Fibroblast of peridontal ligament (primary cell): ENCODE measurements at regions not wholly inside any gene's neighbourhood (a gene's known extent, or its start where the extent isn't known, plus 50 kb on each side); places are given as distances from the start of the nearest gene placed in this dataset.
A peak's percentile ranks its signal among the peaks of the same experiment; 100 is the strongest.
"Not testable (repeated sequence)": the region's sequence is repeated elsewhere in the genome, so short reads cannot be mapped to it uniquely, and the experiment has no call there.

Source experiments
- DNase-seq: peaks from one replicate; pipeline ENCODE4 v3.0.0-alpha.2; 2010; ENCODE audit errors: extremely low read depth

GRCh38 chr3:115252679-115253078 is 105.6 kb upstream of the ZBTB20 start:
- no peak for DNase-seq

- DNase-seq, result no peak
Measured at GRCh38 chr3:115254492-115255196, 107.6 kb upstream of the ZBTB20 start.

GRCh38 chr3:115255197-115255585 is 108.1 kb upstream of the ZBTB20 start:
- no peak for DNase-seq

- DNase-seq, result no peak
Measured at GRCh38 chr3:115270849-115271248, 123.8 kb upstream of the ZBTB20 start.

- peak; percentile 73 for DNase-seq
Measured at GRCh38 chr3:115272036-115272824, 125.1 kb upstream of the ZBTB20 start.

GRCh38 chr3:115275896-115276295 is 128.8 kb upstream of the ZBTB20 start:
- DNase-seq, result peak; percentile 38

GRCh38 chr3:115279939-115280338 is 132.9 kb upstream of the ZBTB20 start:
- DNase-seq, result peak; percentile 75

GRCh38 chr3:115280506-115280905 is 133.4 kb upstream of the ZBTB20 start:
- DNase-seq, result no peak

DNA sequence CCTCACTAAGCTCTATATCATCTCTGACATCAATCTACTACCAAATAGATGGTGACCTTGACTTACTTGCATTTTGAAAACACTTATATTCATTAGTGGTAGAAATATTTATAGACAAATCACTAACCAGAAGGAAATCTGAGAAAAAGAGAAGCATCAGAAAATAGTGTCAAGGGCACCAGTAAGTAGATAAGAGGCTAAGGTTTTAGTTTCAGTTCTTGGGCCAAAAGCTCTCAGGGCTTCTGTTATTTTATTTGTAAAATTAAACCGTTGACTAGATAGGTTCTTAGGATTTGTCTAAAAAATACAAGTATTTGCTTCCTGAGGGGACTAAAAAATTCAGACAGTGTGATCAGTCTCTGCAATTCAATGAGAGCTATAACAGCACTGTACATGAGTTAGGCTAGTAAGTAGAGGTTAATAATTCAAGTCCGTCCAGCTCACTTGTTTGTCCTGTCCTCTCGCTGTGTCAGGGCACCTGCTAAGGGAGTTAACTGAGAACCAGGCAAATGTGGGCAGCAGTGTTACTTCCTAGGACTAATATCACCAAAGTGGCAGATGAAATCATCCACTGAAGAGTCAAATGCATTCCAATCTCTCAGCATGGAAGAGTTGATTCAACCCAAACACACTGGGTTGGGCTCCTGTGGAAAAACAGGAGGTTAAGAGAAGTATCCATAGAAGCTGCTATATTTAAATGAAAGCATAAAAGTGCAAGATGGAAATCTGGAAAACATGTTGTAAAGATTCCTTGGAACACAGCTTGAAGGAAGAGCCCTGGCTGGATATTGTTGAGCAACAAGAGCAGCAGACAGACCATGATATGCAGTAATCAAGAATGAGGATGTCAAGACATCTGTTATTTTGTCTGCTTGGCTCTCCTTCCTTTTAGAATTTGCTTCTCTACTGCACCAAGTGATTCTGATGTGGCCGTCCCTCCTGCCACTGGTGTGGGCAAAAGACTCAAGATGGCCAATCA is 134.9 kb upstream of the ZBTB20 start:
- DNase-seq, result peak; percentile 21

DNA sequence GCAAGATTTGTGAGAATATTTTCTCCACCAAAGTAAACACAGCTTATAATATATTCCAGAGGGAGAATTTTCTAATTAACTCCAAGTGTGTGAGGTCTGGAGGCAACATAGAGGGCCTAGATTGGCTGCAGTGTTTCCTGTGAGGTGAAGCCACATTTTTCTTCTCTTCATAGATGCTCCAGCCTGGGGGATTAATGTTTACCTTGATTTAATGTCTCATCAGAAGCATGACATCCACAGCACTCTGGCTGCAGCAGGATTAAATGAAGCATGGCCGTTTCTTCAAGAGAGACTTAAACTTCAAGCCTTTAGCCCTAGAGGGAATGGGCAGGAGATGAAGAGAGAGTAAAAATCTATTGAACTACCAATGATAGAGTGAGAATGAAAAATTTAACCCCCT is 137.9 kb upstream of the ZBTB20 start:
- DNase-seq, result no peak

- DNase-seq, result no peak
Measured at GRCh38 chr3:115286529-115287197, 139.6 kb upstream of the ZBTB20 start.

DNA sequence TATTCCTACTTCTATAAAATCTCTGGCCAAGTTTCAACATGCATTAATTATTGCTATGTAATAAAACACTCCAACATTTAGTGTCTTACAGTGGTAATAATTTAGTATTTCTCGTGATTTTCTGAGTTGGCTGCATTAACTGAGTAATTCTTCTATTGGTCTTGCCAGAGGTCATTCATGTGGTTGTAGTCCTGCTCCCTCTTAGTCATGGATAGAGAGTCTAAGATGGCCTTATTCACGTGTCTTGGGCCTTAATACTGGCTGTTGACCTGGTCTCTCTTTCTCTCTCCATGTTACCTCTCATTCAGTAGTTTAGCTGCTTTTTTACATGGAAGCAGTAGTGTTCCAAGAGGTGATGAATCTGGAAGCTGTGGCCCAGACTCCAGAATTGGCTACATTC is 140.1 kb upstream of the ZBTB20 start:
- no peak for DNase-seq

- DNase-seq, result no peak
Measured at GRCh38 chr3:115292131-115292530, 145.0 kb upstream of the ZBTB20 start.

- no peak for DNase-seq
Measured at GRCh38 chr3:115292677-115293165, 145.6 kb upstream of the ZBTB20 start.

- peak; percentile 58 for DNase-seq
Measured at GRCh38 chr3:115293321-115293720, 146.2 kb upstream of the ZBTB20 start.

GRCh38 chr3:115301364-115301860 is 154.3 kb upstream of the ZBTB20 start:
- DNase-seq, result peak; percentile 8

GRCh38 chr3:115317953-115318352 is 170.9 kb upstream of the ZBTB20 start:
- not testable (repeated sequence) for DNase-seq

GRCh38 chr3:115321400-115321805 is 174.3 kb upstream of the ZBTB20 start:
- DNase-seq, result peak; percentile 23

GRCh38 chr3:115322901-115323300 is 175.8 kb upstream of the ZBTB20 start:
- no peak for DNase-seq

DNA sequence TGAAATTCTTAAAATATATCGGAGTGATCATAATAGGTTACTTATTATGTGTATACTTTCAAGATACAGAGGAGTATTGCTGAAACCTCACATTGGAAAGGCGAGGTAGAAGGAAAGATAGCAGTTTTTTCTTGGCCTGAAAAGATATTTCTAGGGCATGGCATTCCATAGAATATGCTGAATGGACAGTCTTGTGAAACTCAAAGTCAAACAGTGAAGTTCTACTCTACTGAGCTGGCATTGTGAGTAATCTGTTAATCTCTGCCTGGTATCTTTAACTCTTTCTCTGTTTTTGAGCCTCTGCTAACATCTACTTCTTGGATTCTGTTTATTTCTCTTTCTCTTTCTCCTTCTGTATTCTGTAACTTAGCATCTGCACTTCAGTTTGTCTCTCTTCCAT is 176.3 kb upstream of the ZBTB20 start:
- peak; percentile 3 for DNase-seq

- DNase-seq, result no peak
Measured at GRCh38 chr3:115324056-115324455, 177.0 kb upstream of the ZBTB20 start.
